NCI-H82 (cell line): ENCODE measurements at regions not wholly inside any gene's neighbourhood (a gene's known extent, or its start where the extent isn't known, plus 50 kb on each side); places are given as distances from the start of the nearest gene placed in this dataset.
"Not testable (repeated sequence)": the region's sequence is repeated elsewhere in the genome, so short reads cannot be mapped to it uniquely, and the experiment has no call there.

Experiments used
- DNase-seq: peaks from one replicate; lab custom pipeline; 2025; lab: John Stamatoyannopoulos, UW

DNA sequence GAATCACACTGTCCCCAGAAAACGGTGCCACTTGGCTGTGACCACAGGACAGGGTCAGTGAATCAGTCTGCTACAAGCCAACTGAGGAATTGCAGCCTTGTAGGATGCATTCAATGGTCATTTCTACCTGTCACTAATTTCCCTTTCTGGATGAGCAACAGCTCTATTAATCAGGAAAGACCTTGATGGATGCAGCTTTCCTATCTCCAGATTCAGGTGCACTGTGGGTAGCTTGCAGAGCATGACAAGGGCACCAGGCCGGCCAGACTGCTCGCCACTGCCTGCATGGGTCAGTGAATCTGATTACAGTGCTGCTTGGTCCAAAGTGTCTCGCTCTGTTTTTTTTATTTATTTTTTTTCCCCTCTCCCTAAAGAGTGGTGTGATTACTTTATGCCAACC lies 506.8 kb upstream of the AUTS2 start:
- DNase-seq: no peak

DNA sequence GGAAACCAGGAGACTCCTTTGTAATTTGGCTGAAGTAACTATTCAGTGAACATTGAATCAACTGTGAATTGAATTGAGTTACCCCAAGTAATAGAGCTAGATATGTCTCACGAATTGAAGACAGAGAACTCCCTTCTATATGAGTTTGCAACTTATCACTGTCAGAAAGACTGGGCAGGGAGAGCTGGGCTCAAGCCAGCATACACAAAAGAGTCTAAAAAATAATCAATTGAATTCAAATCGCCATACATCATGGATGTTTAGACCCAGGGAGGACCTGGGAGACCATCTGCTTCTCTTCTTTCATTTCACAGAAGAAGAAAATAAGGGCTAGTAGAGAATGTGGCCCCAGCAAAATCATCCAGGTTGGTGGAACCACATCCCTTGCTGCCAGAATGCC lies 503.1 kb upstream of the AUTS2 start:
- no peak for DNase-seq

GRCh38 chr7:69095649-69096048 lies 502.6 kb upstream of the AUTS2 start:
- DNase-seq: no peak

DNA sequence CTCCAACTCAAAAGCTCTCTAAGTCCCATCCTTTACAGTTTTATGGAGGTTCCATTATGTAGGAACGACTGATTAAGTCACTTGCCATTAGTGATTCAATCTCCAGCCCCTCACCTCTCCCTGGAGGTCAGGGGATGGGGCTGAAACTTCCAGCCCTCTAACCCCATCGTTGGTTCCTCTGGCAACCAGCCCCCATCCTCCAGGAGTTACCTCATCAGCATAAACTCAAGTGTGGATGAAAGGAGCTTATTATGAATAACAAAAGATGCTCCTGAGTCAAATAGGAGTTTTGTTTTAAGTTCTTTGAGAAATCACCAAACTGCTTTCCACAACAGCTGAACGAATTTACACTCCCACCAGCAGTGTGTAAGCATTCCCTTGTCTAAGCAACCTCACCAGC lies 494.3 kb upstream of the AUTS2 start:
- DNase-seq: no peak

DNA sequence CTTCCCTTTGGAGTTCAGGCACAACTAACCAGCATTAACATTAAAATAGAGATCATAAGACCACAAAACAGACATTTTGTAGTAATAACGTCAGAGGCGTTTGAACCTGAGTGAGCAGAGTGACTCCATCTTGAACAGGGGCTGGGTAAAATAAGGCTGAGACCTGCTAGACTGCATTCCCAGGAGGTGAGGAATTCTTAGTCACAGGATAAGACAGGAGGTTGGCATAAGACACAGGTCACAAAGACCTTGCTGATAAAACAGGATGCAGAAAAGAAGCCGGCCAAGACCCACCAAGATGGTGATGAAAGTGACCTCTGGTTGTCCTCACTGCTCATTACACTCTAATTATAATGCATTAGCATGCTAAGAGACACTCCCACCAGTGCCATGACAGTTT lies 493.2 kb upstream of the AUTS2 start:
- DNase-seq: no peak

DNA sequence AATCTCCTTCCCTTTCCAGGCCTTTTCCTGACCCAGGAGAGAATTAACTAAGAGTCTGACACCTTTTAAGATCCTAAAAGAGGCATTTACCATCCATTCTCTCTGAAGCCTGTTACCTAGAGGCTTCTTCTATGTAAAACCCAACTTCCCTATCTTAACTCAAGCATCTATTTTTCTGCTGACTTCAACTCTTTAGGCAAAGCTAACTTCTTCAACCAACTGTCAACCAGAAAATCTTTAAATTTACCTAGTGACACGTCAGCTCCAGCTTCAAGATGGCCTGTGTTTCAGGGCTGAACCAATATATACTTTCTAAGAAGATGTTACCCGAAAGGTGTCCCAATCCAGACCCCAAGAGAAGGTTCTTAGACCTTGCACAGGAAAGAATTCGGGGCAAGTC lies 492.3 kb upstream of the AUTS2 start:
- no peak for DNase-seq

DNA sequence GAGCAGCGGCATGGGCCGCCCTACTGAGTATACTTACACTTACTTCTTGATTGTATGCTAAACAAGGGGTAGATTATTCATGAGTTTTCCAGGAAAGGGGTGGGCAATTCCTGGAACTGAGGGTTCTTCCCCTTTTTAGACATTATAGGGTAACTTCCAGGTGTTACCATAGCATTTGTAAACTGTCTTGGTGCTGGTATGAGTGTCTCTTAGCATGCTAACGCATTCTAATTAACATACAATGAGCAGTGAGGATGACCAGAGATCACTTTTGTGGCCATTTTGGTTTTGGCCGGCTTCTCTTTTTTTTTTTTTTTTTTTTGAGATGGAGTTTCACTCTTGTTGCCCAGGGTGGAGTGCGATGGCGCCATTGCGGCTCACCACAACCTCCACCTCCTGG lies 491.8 kb upstream of the AUTS2 start:
- DNase-seq: not testable (repeated sequence)

DNA sequence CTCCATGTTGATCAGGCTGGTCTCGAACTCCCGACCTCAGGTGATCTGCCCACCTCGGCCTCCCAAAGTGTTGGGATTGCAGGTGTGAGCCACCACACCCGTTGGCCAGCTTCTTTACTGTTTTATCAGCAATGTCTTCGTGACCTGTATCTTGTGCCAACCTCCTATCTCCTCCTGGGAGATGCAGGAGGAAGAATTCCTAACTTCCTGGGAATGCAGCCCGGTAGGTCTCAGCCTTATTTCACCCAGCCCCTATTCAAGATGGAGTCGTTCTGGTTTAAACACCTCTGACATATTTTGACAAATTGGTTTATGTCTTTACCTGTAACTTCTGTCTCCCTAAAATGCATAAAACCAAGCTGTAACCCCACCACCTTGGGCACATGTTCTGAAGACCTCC lies 491.3 kb upstream of the AUTS2 start:
- DNase-seq: not testable (repeated sequence)

DNA sequence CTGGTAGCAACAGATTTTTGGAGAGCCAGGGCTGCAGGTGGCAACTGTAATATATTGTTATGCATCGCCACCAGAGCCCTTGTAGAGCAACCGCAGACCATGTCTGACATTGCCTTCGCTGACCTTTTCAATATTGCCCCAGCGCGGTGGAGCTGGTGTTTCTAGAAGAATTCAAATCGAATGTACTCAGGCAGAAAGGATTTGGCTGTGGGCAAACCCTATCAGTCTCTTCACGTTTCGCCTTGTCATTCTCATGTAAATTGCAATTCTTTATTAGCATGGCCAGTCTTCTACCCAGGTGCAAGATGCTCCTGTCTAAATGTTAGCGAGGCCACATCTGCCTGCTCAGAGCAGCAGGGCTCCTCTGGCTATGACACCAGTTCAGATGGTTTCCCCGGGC lies 490.2 kb upstream of the AUTS2 start:
- no peak for DNase-seq

- peak; percentile 33 for DNase-seq
Measured at GRCh38 chr7:69109246-69109645, 489.0 kb upstream of the AUTS2 start.

GRCh38 chr7:69109879-69110278 lies 488.4 kb upstream of the AUTS2 start:
- DNase-seq: peak; percentile 72

- no peak for DNase-seq
Measured at GRCh38 chr7:69110450-69111050, 487.7 kb upstream of the AUTS2 start.

DNA sequence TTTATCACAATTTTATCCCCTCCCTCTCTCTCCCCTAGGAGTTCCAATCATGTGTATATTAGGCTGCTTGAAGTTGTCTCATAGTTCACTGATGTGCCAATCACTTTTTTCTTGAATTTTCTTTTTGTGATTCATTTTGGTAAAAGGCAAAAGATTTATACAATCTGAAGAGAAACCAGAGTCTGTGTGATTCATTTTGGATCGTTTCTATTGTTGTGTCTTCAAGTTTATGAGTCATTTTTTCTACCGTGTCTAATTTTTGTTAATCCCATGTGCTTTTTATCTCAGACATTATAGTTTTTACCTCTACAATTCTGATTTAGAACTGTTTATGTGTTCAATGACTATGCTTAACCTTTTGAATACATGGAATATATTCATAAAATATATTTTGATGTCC lies 483.9 kb upstream of the AUTS2 start:
- no peak for DNase-seq

- DNase-seq: no peak
Measured at GRCh38 chr7:69115788-69116187, 482.5 kb upstream of the AUTS2 start.

GRCh38 chr7:69116196-69116595 lies 482.1 kb upstream of the AUTS2 start:
- DNase-seq: not testable (repeated sequence)

DNA sequence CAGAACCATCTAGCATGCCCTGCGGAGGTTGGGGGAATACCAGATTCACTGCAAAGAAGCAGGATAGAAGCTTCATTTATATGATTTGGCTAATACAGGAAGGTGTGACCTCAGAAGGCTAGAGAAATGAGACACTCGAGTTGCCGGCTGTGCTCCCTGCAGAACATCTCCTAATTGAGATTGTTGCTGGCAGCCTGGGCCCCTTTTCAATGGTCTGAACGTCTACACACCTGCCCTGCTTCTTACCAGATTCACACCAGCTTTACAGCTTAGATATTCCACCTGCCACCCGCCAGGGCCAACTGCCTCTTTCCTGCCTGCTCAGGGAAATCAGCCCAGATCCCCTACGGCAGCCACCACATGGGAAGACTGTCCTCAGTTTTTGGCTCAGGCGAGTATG lies 475.3 kb upstream of the AUTS2 start:
- DNase-seq: peak; percentile 29

DNA sequence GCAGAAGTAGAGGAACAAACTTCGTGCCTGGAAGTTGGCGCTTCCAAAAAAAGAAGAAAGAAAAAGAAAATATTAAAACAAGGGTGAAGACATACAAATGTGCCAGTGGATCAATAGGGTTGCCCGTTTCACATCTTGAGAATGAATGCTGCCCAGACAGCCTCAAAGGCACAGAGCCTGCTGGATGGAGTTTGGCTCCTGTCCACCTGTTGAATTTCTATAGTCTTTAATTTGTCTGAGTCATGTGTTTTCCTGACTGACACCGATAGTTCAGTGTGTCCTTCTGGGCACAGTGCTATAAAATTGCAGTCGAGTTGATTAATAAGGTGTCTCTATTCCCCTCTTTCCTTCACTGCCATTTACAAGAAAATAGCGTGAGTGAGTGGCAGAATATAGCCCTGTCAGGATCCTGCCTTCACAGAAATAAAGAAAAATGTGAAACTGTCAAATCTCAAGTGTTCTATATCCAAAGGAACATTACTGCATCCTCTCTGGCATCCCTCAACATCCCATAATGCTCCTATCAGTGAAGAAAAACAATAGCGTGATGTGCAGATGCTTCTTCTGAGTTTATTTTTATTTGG lies 471.3 kb upstream of the AUTS2 start:
- no peak for DNase-seq

DNA sequence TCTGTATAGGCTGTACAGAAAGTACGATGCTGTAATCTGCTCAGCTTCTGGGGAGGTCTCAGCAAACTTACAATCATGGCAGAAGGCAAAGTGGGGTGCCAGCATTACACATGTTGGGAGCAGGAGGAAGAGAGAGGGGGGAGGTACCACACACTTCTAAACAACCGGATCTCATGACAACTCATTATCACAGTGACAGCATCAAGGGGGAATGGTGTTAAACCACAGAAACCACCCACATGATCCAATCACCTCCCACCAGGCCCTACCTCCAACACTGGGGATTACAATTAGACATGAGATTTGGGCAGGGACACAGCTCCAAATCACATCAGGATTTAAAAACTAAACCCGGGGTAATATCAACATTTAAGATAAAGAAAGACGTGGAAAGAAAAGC lies 468.8 kb upstream of the AUTS2 start:
- no peak for DNase-seq

- DNase-seq: no peak
Measured at GRCh38 chr7:69129951-69130350, 468.3 kb upstream of the AUTS2 start.

GRCh38 chr7:69130396-69130795 lies 467.9 kb upstream of the AUTS2 start:
- DNase-seq: no peak

DNA sequence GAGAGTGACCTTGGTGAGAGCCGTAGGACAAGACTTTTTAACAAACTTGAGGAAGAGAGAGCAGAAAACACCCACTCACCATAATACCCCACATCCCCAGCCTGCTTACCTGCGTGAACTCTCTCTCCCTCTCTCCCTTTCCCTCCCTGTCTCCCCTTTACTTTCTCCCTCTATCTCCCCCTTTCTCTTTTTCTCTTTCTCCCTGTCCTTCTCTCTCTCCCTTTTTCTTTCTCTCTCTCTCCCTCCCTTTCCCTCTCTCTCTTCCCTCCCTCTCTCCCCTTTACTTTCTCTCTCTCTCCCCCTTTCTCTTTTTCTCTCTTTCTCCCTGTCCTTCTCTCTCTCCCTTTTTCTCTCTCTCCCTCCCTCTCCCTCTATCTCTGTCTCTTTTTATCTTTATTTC lies 464.0 kb upstream of the AUTS2 start:
- no peak for DNase-seq

GRCh38 chr7:69147631-69148030 lies 450.6 kb upstream of the AUTS2 start:
- DNase-seq: no peak

- DNase-seq: no peak
Measured at GRCh38 chr7:69149804-69150782, 448.2 kb upstream of the AUTS2 start.
